ENCODE measurements at regions not wholly inside any gene's neighbourhood (a gene's known extent, or its start where the extent isn't known, plus 50 kb on each side); places are given as distances from the start of the nearest gene placed in this dataset.

- Histone ChIP-seq H3K4me3 (no peak overlapping the region), H3K36me3 (no peaks in the 10 kb centered on the region), H3K4me1 (no peaks in the 10 kb centered on the region), H3K27me3 (no peaks in the 10 kb centered on the region), H3K27ac (no peak overlapping the region), H3K9me3 (no peaks in the 10 kb centered on the region)
- intact Hi-C loops (cut with DNase I; ENCODE audit: low total_unique reads): no loop called here
- no peak for TF ChIP-seq CTCF (IDR thresholded peaks at IDR 0.05)
- no peak for DNase-seq
Observed at GRCh38 chr13:99703908-99704307, 202.6 kb downstream of the TM9SF2 start.

- no peak for DNase-seq
- H3K36me3 ChIP-seq: no peaks in the 10 kb centered on the region
- no peak overlapping the region for H3K27ac ChIP-seq
- H3K9me3 ChIP-seq: no peaks in the 10 kb centered on the region
- no peaks in the 10 kb centered on the region for H3K27me3 ChIP-seq
- intact Hi-C loops (cut with DNase I; ENCODE audit: low total_unique reads): no loop called here
- TF ChIP-seq CTCF (IDR thresholded peaks at IDR 0.05): no peak
- H3K4me1 ChIP-seq: no peaks in the 10 kb centered on the region
- H3K4me3 ChIP-seq: no peak overlapping the region
Observed at GRCh38 chr13:99702687-99703319, 201.5 kb downstream of the TM9SF2 start.

GRCh38 chr13:99700468-99700867, 199.2 kb downstream of the TM9SF2 start:
- H3K27ac ChIP-seq: no peak overlapping the region
- no peaks in the 10 kb centered on the region for H3K27me3 ChIP-seq
- no peak for TF ChIP-seq CTCF (IDR thresholded peaks at IDR 0.05)
- H3K4me1 ChIP-seq: no peaks in the 10 kb centered on the region
- intact Hi-C loops (cut with DNase I; ENCODE audit: low total_unique reads): no loop called here
- H3K4me3 ChIP-seq: no peak overlapping the region
- H3K9me3 ChIP-seq: no peaks in the 10 kb centered on the region
- DNase-seq: no peak
- no peaks in the 10 kb centered on the region for H3K36me3 ChIP-seq

- Histone ChIP-seq H3K27ac (no peak overlapping the region), H3K4me3 (no peak overlapping the region), H3K27me3 (no peaks in the 10 kb centered on the region), H3K9me3 (no peaks in the 10 kb centered on the region), H3K4me1 (no peaks in the 10 kb centered on the region), H3K36me3 (no peaks in the 10 kb centered on the region)
- DNase-seq: no peak
- no peak for TF ChIP-seq CTCF (IDR thresholded peaks at IDR 0.05)
- intact Hi-C loops (cut with DNase I; ENCODE audit: low total_unique reads): no loop called here
Observed at GRCh38 chr13:99698816-99699099, 197.5 kb downstream of the TM9SF2 start.

GRCh38 chr13:99698010-99698815, 196.9 kb downstream of the TM9SF2 start:
- intact Hi-C loops (cut with DNase I; ENCODE audit: low total_unique reads): no loop called here

More at GRCh38 chr13:99698010-99698815, 196.9 kb downstream of the TM9SF2 start:
- Histone ChIP-seq H3K4me1 (no peaks in the 10 kb centered on the region), H3K27me3 (no peaks in the 10 kb centered on the region), H3K9me3 (no peaks in the 10 kb centered on the region), H3K4me3 (no peak overlapping the region), H3K27ac (no peak overlapping the region), H3K36me3 (no peaks in the 10 kb centered on the region)
- no peak for DNase-seq
- TF ChIP-seq CTCF (IDR thresholded peaks at IDR 0.05): no peak
